Fibroblast of pulmonary artery (primary cell): ENCODE measurements at regions not wholly inside any gene's neighbourhood (a gene's known extent, or its start where the extent isn't known, plus 50 kb on each side); places are given as distances from the start of the nearest gene placed in this dataset.

Source experiments
- DNase-seq: peaks from one replicate; pipeline ENCODE4 v3.0.0-alpha.2; 2010; ENCODE audit warnings: low read depth
- H3K4me3 ChIP-seq: replicated peaks from 2 replicates; pipeline ENCODE4 v1.5.1; 2011; ENCODE audit warnings: low read depth, mild to moderate bottlenecking, control low read depth, low read length, moderate library complexity
- TF ChIP-seq, protein P1 (sequence below): IDR thresholded peaks from 2 replicates; pipeline ENCODE4 v1.5.1; 2011; ENCODE audit warnings: mild to moderate bottlenecking, control low read depth, low read length, inconsistent platforms; ENCODE audit errors: missing control alignments

DNA sequence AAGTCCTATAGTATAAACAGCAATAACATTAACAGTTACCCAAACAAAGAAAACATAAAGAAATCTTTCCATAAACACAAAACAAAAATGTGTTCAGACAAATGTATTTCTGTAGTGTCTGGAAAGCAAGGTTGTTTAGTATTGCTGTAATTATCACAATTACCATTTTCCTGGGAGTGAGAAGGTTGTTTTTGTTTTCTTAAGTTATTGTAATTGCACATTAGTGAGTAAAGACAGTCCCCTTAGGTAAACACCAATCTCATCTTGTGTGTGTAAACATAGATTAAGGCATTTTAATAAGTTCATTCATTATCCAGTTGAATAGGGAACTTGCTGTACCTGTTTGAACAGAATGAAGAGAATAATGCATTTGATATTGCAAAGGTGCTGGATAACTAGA lies 356.9 kb upstream of the ADGRL4 start:
- no peak overlapping the region for H3K4me3 ChIP-seq
- TF ChIP-seq, protein P1, sequence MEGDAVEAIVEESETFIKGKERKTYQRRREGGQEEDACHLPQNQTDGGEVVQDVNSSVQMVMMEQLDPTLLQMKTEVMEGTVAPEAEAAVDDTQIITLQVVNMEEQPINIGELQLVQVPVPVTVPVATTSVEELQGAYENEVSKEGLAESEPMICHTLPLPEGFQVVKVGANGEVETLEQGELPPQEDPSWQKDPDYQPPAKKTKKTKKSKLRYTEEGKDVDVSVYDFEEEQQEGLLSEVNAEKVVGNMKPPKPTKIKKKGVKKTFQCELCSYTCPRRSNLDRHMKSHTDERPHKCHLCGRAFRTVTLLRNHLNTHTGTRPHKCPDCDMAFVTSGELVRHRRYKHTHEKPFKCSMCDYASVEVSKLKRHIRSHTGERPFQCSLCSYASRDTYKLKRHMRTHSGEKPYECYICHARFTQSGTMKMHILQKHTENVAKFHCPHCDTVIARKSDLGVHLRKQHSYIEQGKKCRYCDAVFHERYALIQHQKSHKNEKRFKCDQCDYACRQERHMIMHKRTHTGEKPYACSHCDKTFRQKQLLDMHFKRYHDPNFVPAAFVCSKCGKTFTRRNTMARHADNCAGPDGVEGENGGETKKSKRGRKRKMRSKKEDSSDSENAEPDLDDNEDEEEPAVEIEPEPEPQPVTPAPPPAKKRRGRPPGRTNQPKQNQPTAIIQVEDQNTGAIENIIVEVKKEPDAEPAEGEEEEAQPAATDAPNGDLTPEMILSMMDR, result no peak
- DNase-seq, result no peak

DNA sequence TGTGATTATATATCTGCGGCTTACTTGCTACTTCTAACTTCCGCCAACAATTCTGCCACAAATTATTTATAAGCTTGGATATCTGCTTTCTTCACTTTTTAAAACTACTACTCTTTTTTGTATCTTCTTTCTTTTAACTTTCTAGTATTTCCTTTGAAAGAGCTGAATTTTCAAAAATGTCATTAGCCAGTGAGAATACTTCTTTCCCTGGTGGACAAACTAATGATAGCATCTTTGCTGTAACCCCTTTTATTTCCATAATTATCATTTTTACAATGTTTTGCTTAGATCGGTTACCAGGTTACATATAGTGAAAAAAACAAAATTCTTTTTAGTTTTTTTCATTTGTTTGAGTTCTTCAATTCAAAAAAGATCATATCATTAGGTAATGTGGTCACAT lies 355.9 kb upstream of the ADGRL4 start:
- no peak for DNase-seq
- TF ChIP-seq, protein P1, result peak; percentile 14
- H3K4me3 ChIP-seq, result no peak overlapping the region

DNA sequence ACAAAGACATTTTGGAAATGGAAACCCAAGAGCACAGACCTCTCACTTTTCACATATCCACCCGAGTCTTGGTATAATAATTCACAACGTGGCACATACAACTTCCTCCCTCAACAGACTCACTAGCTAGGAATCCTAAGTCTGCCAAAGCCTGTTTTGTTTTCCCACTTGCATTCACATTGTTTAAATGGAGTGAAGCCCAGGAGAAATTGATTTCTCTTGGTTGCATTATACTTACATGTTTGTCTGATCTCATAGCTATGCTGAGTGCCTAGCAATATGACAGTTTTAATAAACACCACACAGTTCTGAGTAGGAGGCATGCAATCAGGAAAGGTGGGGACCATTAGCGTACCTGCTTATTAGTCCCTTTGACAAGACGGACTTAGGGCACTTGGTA lies 348.6 kb upstream of the ADGRL4 start:
- no peak overlapping the region for H3K4me3 ChIP-seq
- DNase-seq, result peak; percentile 58
- TF ChIP-seq, protein P1, result no peak

DNA sequence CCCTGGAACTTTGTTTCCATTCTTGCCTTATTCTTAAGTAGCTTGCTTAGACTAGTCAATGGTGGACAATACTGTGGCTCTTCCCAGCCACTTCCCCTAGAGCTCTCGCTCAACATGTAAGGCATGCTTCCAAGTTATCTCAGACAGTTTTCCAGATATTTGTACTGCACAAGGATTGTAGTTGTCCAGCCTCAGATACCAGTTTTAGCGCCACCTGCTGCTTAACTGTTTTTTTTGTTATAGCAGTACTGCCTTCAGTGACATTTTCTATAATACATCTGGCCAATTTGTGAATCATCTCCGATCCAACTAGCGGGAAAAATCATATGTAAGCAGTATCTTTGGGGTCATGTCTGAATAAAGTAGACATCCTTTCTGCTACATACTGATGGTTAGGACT lies 346.7 kb upstream of the ADGRL4 start:
- no peak overlapping the region for H3K4me3 ChIP-seq
- TF ChIP-seq, protein P1, result peak; percentile 58
- DNase-seq, result peak; percentile 80

DNA sequence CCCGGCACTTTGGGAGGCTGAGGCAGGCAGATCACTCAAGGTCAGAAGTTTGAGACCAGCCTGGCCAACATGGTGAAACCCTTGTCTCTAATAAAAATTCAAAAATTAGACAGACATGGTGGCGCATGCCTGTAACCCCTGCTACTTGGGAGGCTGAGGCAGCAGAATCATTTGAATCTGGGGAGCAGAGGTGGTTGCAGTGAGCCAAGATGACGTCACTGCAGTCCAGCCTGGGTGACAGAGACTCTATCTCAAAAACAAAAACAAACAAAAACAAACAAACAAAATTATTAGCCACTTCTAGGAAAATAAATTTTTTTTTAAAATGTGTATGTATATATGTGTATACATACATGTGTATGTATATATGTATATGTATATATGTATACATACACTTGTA lies 320.3 kb upstream of the ADGRL4 start:
- TF ChIP-seq, protein P1, result no peak
- DNase-seq, result no peak

DNA sequence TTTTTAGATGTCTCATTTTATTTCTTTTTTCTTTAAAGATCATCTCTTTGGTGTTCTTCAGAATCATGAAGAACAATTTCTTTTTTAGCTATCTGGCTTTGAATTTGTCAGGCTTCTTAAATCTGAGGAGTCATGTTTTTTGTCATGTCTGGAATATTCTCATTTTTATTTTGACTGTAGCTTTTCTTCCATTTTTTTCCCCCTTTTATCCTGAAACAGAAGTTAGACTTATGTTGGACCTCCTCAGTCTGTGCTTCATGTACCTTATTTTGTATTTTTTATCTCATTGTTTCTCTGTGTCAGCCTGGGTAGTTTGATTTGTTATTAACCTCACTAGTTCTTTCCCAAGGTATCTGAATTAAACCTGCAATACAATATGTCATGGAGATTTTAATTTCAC lies 319.2 kb upstream of the ADGRL4 start:
- H3K4me3 ChIP-seq, result no peak overlapping the region
- TF ChIP-seq, protein P1, result no peak
- DNase-seq, result peak; percentile 10

More for the DNA sequence above, 320.3 kb upstream of the ADGRL4 start:
- no peak overlapping the region for H3K4me3 ChIP-seq

DNA sequence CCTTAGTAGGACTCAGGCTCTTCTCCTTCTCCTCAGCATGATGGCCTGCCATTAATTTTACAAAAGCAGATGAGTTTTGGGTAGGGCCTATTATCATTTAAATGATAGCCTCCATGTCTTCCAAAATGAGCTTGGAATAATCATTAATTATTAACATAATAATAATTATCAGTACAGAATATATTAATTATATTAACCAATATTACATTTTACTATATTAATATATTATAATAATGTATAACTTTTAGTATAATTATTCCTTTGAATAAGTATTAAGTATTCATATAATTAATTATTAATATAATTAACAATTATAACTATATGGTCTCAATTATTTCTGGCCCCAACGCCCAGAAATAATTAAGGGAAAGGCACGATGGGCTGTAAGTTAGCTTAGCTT lies 318.6 kb upstream of the ADGRL4 start:
- no peak overlapping the region for H3K4me3 ChIP-seq
- TF ChIP-seq, protein P1, result no peak
- no peak for DNase-seq
